ENCODE measurements at regions not wholly inside any gene's neighbourhood (a gene's known extent, or its start where the extent isn't known, plus 50 kb on each side); places are given as distances from the start of the nearest gene placed in this dataset.

DNA sequence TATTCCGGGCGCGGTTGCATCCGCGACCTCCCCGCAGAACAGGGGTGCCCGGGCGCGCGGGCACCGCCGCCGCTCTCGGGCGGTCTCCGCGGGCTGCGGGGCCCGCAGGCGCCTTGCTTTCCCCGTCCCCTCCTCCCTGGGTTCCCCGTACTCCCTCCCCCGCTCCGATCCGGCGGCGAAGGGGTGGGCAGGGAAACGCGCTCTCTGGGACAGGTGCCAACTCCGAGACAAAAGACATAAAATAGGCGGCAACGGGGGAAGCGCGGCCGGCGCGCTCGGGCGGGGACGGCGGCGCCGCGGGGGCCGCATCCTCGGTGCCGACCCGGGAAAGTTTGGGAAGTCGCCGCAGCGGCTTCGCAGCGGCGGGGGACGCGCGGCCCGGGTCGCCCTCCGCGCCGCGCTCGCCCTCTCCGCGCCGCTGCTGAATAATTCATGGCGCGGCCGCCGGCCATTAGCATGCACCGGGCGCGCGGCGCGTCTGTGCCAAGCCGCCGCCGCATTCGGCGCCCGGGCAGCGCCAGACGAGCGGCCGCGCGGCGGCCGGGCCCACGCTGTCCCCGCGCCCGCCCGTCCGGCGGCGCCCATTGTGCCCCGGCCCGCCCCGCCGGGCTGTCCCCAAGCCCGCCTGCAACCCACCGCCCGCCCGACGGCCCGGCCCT lies 78.7 kb upstream of the PPARA start:
- Histone ChIP-seq H3K9ac (ENCODE audit: low read depth, low read length) (no peak overlapping the region), H3K27ac (ENCODE audit: low read length) (no peak overlapping the region), H3K4me3 (ENCODE audit: low read length) (peak overlapping the region; percentile 57; the same call in 1 of the 2 replicates), H3K27me3 (ENCODE audit: insufficient read depth, low read length) (peaks cover 94% of the 10 kb centered on the region), H3K36me3 (ENCODE audit: insufficient read depth, low read depth, low read length) (no peaks in the 10 kb centered on the region), H3K4me1 (ENCODE audit: insufficient read depth, low read length) (peaks cover 3% of the 10 kb centered on the region; the same call in 1 of the 2 replicates), H3K9me3 (ENCODE audit: insufficient read depth, low read depth, low read length) (no peaks in the 10 kb centered on the region)

DNA sequence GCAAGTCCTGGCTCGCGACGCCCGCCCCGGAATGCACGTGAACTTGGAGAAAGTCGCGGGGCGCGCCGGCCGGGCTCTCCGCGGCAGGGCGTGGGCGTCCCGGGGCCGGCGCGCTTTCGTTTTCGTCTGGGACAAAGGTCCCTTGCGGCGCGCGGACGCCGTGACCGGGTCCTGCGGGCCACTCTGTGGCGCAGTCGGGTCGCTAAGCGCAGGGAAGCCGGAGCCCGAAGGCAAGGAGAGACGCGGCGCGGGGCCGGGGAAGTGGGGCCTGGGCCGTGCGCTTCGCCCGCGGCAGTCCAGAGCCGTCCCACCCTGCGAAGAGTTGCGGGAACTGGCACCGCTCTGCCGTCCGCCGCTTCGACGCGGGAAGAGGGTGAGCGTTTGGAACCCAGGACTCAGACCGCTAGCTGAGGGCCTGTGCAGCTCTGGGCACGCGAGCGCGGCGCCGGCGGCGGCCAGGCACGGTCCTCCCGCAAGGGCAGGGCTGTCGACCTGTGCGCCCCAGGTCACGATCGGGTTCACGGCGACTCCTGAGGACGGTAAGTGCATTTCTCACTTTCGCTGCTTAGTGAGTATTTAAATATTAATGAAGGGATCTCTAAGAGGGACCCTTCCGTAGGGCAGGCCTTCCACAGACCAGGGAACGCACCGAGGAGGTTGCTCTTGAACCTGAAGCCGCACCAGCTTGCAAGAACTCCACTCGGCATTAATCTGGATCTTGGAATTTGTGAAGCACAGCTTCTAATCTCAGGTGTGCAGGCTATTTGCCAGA lies 78.0 kb upstream of the PPARA start:
- H3K4me3 ChIP-seq (ENCODE audit: low read length), result peak overlapping the region; percentile 54
- peaks cover 3% of the 10 kb centered on the region; the same call in 1 of the 2 replicates for H3K4me1 ChIP-seq (ENCODE audit: insufficient read depth, low read length)
- peaks cover 90% of the 10 kb centered on the region for H3K27me3 ChIP-seq (ENCODE audit: insufficient read depth, low read length)

DNA sequence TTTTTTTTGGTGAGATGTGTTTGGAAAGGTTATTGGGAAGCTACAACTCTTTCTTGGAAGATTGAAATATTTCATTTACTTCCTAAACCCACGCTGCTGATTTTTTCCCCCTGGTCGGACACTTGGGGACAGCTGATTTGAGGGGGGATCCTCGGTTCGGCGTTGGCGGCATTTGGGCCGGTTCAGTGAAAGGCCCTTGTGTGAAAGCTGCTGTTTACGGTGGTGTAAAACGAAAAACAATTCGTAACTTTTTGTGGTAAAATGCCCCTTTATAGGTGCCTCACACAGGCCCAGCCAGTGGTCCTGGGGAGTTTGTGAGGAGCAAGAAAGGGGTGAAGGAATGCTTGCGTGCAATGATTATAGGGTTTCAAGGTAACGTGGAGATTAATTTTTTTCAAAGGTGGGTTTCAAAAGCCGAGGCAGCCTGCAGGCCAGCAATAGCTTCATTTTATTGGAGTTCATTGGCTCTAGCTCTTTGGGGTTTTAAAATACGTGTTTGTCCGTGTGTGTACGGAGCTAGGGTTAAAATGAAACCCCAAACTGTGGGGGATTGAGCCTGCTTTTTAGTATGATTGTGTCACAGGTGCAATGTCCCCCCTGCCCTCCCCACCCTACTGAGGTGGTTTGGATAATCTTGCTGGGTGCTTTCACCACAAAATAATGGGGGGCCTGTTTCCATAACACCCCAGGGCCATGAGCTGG lies 77.2 kb upstream of the PPARA start:
- H3K27me3 ChIP-seq (ENCODE audit: insufficient read depth, low read length), result peaks cover 82% of the 10 kb centered on the region
- H3K4me3 ChIP-seq (ENCODE audit: low read length), result peak overlapping the region; percentile 54; the same call in 1 of the 2 replicates
- no peak overlapping the region for H3K27ac ChIP-seq (ENCODE audit: low read length)
- peaks cover 3% of the 10 kb centered on the region; the same call in 1 of the 2 replicates for H3K4me1 ChIP-seq (ENCODE audit: insufficient read depth, low read length)
- no peak overlapping the region; the same call in 1 of the 2 replicates for H3K9ac ChIP-seq (ENCODE audit: low read depth, low read length)
- no peaks in the 10 kb centered on the region for H3K36me3 ChIP-seq (ENCODE audit: insufficient read depth, low read depth, low read length)
- no peaks in the 10 kb centered on the region for H3K9me3 ChIP-seq (ENCODE audit: insufficient read depth, low read depth, low read length)

More for the DNA sequence above, 78.0 kb upstream of the PPARA start:
- Histone ChIP-seq H3K27ac (ENCODE audit: low read length) (no peak overlapping the region), H3K36me3 (ENCODE audit: insufficient read depth, low read depth, low read length) (no peaks in the 10 kb centered on the region), H3K9me3 (ENCODE audit: insufficient read depth, low read depth, low read length) (no peaks in the 10 kb centered on the region), H3K9ac (ENCODE audit: low read depth, low read length) (no peak overlapping the region)

GRCh38 chr22:46073683-46074504 lies 76.4 kb upstream of the PPARA start:
- Histone ChIP-seq H3K27me3 (ENCODE audit: insufficient read depth, low read length) (peaks cover 74% of the 10 kb centered on the region), H3K4me3 (ENCODE audit: low read length) (peak overlapping the region; percentile 54; the same call in 1 of the 2 replicates), H3K4me1 (ENCODE audit: insufficient read depth, low read length) (peaks cover 6% of the 10 kb centered on the region; the same call in 1 of the 2 replicates), H3K9ac (ENCODE audit: low read depth, low read length) (no peak overlapping the region), H3K27ac (ENCODE audit: low read length) (no peak overlapping the region), H3K9me3 (ENCODE audit: insufficient read depth, low read depth, low read length) (no peaks in the 10 kb centered on the region), H3K36me3 (ENCODE audit: insufficient read depth, low read depth, low read length) (no peaks in the 10 kb centered on the region)

- no peaks in the 10 kb centered on the region for H3K36me3 ChIP-seq (ENCODE audit: insufficient read depth, low read depth, low read length)
- H3K9me3 ChIP-seq (ENCODE audit: insufficient read depth, low read depth, low read length), result no peaks in the 10 kb centered on the region
- no peak overlapping the region for H3K4me3 ChIP-seq (ENCODE audit: low read length)
- no peak overlapping the region for H3K27ac ChIP-seq (ENCODE audit: low read length)
- H3K27me3 ChIP-seq (ENCODE audit: insufficient read depth, low read length), result peaks cover 64% of the 10 kb centered on the region
- H3K4me1 ChIP-seq (ENCODE audit: insufficient read depth, low read length), result peaks cover 6% of the 10 kb centered on the region; the same call in 1 of the 2 replicates
- H3K9ac ChIP-seq (ENCODE audit: low read depth, low read length), result no peak overlapping the region
These were observed 75.4 kb upstream of the PPARA start for GRCh38 chr22:46074771-46075551.

GRCh38 chr22:46075764-46076531 lies 74.4 kb upstream of the PPARA start:
- no peaks in the 10 kb centered on the region for H3K9me3 ChIP-seq (ENCODE audit: insufficient read depth, low read depth, low read length)
- no peak overlapping the region for H3K4me3 ChIP-seq (ENCODE audit: low read length)

GRCh38 chr22:46076651-46077339 lies 73.5 kb upstream of the PPARA start:
- Histone ChIP-seq H3K27me3 (ENCODE audit: insufficient read depth, low read length) (peaks cover 50% of the 10 kb centered on the region), H3K9ac (ENCODE audit: low read depth, low read length) (no peak overlapping the region), H3K4me1 (ENCODE audit: insufficient read depth, low read length) (peaks cover 6% of the 10 kb centered on the region; the same call in 1 of the 2 replicates), H3K36me3 (ENCODE audit: insufficient read depth, low read depth, low read length) (no peaks in the 10 kb centered on the region), H3K4me3 (ENCODE audit: low read length) (no peak overlapping the region), H3K27ac (ENCODE audit: low read length) (no peak overlapping the region), H3K9me3 (ENCODE audit: insufficient read depth, low read depth, low read length) (no peaks in the 10 kb centered on the region)

More at GRCh38 chr22:46075764-46076531, 74.4 kb upstream of the PPARA start:
- Histone ChIP-seq H3K27me3 (ENCODE audit: insufficient read depth, low read length) (peaks cover 55% of the 10 kb centered on the region), H3K4me1 (ENCODE audit: insufficient read depth, low read length) (peaks cover 6% of the 10 kb centered on the region; the same call in 1 of the 2 replicates), H3K9ac (ENCODE audit: low read depth, low read length) (no peak overlapping the region), H3K27ac (ENCODE audit: low read length) (no peak overlapping the region), H3K36me3 (ENCODE audit: insufficient read depth, low read depth, low read length) (no peaks in the 10 kb centered on the region)

- Histone ChIP-seq H3K9me3 (ENCODE audit: insufficient read depth, low read depth, low read length) (no peaks in the 10 kb centered on the region), H3K9ac (ENCODE audit: low read depth, low read length) (no peak overlapping the region), H3K4me1 (ENCODE audit: insufficient read depth, low read length) (peaks cover 6% of the 10 kb centered on the region; the same call in 1 of the 2 replicates), H3K4me3 (ENCODE audit: low read length) (no peak overlapping the region), H3K27me3 (ENCODE audit: insufficient read depth, low read length) (peaks cover 42% of the 10 kb centered on the region), H3K27ac (ENCODE audit: low read length) (no peak overlapping the region), H3K36me3 (ENCODE audit: insufficient read depth, low read depth, low read length) (no peaks in the 10 kb centered on the region)
These were observed 72.6 kb upstream of the PPARA start for GRCh38 chr22:46077669-46078099.

GRCh38 chr22:46078241-46079092 lies 71.9 kb upstream of the PPARA start:
- H3K36me3 ChIP-seq (ENCODE audit: insufficient read depth, low read depth, low read length), result no peaks in the 10 kb centered on the region
- no peaks in the 10 kb centered on the region for H3K9me3 ChIP-seq (ENCODE audit: insufficient read depth, low read depth, low read length)
- H3K27ac ChIP-seq (ENCODE audit: low read length), result no peak overlapping the region
- no peak overlapping the region for H3K9ac ChIP-seq (ENCODE audit: low read depth, low read length)
- H3K4me1 ChIP-seq (ENCODE audit: insufficient read depth, low read length), result peaks cover 6% of the 10 kb centered on the region; the same call in 1 of the 2 replicates
- H3K27me3 ChIP-seq (ENCODE audit: insufficient read depth, low read length), result peaks cover 34% of the 10 kb centered on the region
- H3K4me3 ChIP-seq (ENCODE audit: low read length), result no peak overlapping the region

Data from iPS-20b (cell line).